Osteoblast (primary cell): ENCODE measurements at regions not wholly inside any gene's neighbourhood (a gene's known extent, or its start where the extent isn't known, plus 50 kb on each side); places are given as distances from the start of the nearest gene placed in this dataset.
A peak's percentile ranks its signal among the peaks of the same experiment; 100 is the strongest.

Experiments used
- DNase-seq: peaks from one replicate; pipeline ENCODE4 v3.0.0; 2011; ENCODE audit warnings: low spot score, mixed read lengths; ENCODE audit not compliant: insufficient read length; ENCODE audit errors: missing footprints
- H2AFZ ChIP-seq: 2 replicates; pipeline ENCODE4 v1.6.0; 2011; ENCODE audit warnings: mild to moderate bottlenecking, low read length
- H3K27ac ChIP-seq: 2 replicates; pipeline ENCODE4 v1.5.1; 2011; ENCODE audit warnings: mild to moderate bottlenecking, low read depth, low read length, moderate library complexity
- H3K27me3 ChIP-seq: 2 replicates; pipeline ENCODE4 v1.6.0; 2012; ENCODE audit warnings: mild to moderate bottlenecking, control low read depth, inconsistent platforms, low read length, moderate library complexity; ENCODE audit not compliant: insufficient read depth
- H3K36me3 ChIP-seq: 2 replicates; pipeline ENCODE4 v1.5.1; 2011; ENCODE audit warnings: mild to moderate bottlenecking, low read length, control low read depth, moderate library complexity; ENCODE audit not compliant: insufficient read depth
- H3K4me1 ChIP-seq: 2 replicates; pipeline ENCODE4 v1.5.1; 2011; ENCODE audit warnings: mild to moderate bottlenecking, low read length, control low read depth, moderate library complexity; ENCODE audit not compliant: insufficient read depth
- H3K4me2 ChIP-seq: 2 replicates; pipeline ENCODE4 v1.6.0; 2011; ENCODE audit warnings: mild to moderate bottlenecking, low read length; ENCODE audit not compliant: insufficient read depth
- H3K4me3 ChIP-seq: fragments of 200-600 bp; sonication (generic); 3 replicates; pipeline ENCODE4 v1.5.1; 2012; ENCODE audit warnings: mild to moderate bottlenecking, low read length, inconsistent platforms; ENCODE audit not compliant: insufficient read depth
- H3K79me2 ChIP-seq: 2 replicates; pipeline ENCODE4 v1.6.0; 2012; ENCODE audit warnings: mild to moderate bottlenecking, low read length, control low read depth, inconsistent platforms; ENCODE audit not compliant: insufficient read depth
- H3K9me3 ChIP-seq: 2 replicates; pipeline ENCODE4 v1.5.1; 2011; ENCODE audit warnings: low read depth, low read length, control low read depth
- H4K20me1 ChIP-seq: 2 replicates; pipeline ENCODE4 v1.6.0; 2012; ENCODE audit warnings: mild to moderate bottlenecking, low read length, control low read depth; ENCODE audit not compliant: insufficient read depth
- TF ChIP-seq, protein P1 (sequence below): IDR thresholded peaks from 2 replicates; pipeline ENCODE4 v1.5.1; 2011; ENCODE audit warnings: mild to moderate bottlenecking, low read depth, low read length, moderate library complexity; ENCODE audit errors: extremely low read depth

DNA sequence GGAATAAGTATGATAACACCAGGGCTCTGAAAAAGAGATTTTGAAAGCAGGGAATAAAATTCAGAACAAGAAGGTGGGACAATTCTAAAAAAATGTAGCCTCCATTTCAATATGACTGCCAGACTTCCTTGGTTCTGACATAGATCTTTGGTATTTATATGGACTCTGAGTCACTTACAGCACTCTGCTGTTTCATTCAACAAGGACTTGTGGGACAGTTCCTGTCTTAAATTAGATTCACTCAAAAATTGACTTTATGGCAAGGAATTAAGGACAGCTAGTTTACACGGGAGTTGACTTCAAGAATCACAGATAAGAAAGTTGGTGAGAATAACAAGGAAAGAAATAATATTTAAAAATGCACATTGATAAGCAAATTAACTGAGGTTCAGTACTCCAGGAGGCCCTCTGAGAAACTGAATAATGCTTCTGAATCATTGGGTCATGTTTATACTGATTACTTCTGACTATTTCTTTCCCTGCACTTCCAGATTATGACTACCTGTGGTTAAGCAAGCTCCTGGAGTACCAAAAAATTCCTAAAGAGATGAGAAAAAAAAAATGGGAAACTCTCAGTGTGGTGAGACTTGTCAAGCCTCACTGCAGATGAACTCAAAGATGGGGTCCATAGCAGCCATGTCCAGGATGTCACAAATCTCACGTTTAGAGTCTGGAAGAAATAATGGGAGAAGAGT is 828.3 kb upstream of the PIK3C3 start:
- Histone ChIP-seq H3K4me1 (peaks cover 11% of the 10 kb centered on the region), H3K27ac (peak overlapping the region; percentile 75), H2AFZ (no peak overlapping the region), H3K4me3 (peak overlapping the region; percentile 7), H3K4me2 (peak overlapping the region; percentile 45), H3K9me3 (no peaks in the 10 kb centered on the region), H3K27me3 (no peaks in the 10 kb centered on the region), H3K79me2 (no peaks in the 10 kb centered on the region), H3K36me3 (no peaks in the 10 kb centered on the region), H4K20me1 (no peaks in the 10 kb centered on the region)
- peak; percentile 1 for DNase-seq
- TF ChIP-seq, protein P1, sequence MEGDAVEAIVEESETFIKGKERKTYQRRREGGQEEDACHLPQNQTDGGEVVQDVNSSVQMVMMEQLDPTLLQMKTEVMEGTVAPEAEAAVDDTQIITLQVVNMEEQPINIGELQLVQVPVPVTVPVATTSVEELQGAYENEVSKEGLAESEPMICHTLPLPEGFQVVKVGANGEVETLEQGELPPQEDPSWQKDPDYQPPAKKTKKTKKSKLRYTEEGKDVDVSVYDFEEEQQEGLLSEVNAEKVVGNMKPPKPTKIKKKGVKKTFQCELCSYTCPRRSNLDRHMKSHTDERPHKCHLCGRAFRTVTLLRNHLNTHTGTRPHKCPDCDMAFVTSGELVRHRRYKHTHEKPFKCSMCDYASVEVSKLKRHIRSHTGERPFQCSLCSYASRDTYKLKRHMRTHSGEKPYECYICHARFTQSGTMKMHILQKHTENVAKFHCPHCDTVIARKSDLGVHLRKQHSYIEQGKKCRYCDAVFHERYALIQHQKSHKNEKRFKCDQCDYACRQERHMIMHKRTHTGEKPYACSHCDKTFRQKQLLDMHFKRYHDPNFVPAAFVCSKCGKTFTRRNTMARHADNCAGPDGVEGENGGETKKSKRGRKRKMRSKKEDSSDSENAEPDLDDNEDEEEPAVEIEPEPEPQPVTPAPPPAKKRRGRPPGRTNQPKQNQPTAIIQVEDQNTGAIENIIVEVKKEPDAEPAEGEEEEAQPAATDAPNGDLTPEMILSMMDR = no peak

DNA sequence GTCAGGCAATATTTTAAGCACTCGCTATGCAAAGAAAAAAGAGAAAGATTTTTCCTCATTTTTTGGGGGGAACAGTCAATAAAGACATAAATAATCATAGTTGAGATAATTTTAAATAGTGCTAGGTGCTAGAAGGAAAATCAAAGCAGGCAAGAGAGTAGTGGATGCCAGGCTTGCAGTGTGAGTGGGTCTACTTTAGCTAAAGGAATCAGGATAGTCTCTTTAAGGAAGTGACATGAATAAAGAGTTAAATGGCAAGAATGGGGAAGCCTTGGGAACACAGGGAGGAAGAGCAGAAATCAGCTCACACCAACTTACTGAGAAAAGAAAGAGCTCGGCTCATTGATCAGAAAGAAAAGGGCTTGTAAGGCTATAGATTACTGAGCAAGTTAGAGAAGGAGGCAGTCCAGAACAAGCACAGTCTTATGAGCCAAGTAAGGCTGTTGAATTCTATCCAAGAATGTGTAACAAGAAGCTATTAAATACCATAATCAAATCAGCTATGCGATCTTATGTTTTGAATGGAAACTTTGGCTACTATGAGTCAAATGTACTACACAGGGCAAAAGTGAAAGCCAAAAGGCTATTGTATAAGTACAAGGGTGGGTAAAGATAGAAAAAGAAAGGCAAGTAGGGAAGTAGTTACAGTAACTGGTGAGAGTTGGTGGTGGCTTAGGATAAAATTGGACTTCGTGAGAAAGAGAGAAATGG is 833.8 kb upstream of the PIK3C3 start:
- peak overlapping the region; percentile 14 for H3K4me2 ChIP-seq
- no peaks in the 10 kb centered on the region for H3K36me3 ChIP-seq
- no peak overlapping the region for H3K4me3 ChIP-seq
- H3K79me2 ChIP-seq = no peaks in the 10 kb centered on the region
- H3K27ac ChIP-seq = no peak overlapping the region
- H3K4me1 ChIP-seq = peaks cover 8% of the 10 kb centered on the region
- no peaks in the 10 kb centered on the region for H4K20me1 ChIP-seq
- H3K27me3 ChIP-seq = no peaks in the 10 kb centered on the region
- H3K9me3 ChIP-seq = no peaks in the 10 kb centered on the region
- DNase-seq = peak; percentile 26
- TF ChIP-seq, protein P1 = no peak
- H2AFZ ChIP-seq = no peak overlapping the region

DNA sequence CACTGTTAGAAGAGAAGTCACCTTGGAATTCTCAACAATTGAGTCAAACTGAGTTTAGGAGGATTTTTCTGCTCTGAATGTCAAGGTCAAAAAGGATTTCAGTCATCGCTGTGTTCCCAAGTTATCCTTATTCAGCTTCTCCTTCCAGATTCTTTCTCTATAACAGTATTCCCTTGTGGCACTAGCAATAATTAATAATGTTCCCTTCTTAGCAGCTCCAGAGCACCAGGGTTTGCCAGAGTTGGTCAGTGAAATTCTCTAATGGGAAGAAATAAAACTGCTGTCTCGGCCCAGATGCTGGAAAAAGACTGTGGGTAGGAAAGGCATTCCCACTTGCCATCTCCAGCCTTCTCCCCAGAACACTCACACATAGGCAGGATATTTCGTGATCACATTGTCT is 836.0 kb upstream of the PIK3C3 start:
- H3K79me2 ChIP-seq = no peaks in the 10 kb centered on the region
- H3K4me1 ChIP-seq = peaks cover 3% of the 10 kb centered on the region
- DNase-seq = no peak
- no peak overlapping the region for H3K4me3 ChIP-seq
- H3K9me3 ChIP-seq = no peaks in the 10 kb centered on the region
- no peaks in the 10 kb centered on the region for H3K36me3 ChIP-seq
- H2AFZ ChIP-seq = no peak overlapping the region
- H3K27me3 ChIP-seq = no peaks in the 10 kb centered on the region
- TF ChIP-seq, protein P1 = no peak
- no peak overlapping the region for H3K27ac ChIP-seq
- no peak overlapping the region for H3K4me2 ChIP-seq
- H4K20me1 ChIP-seq = no peaks in the 10 kb centered on the region

DNA sequence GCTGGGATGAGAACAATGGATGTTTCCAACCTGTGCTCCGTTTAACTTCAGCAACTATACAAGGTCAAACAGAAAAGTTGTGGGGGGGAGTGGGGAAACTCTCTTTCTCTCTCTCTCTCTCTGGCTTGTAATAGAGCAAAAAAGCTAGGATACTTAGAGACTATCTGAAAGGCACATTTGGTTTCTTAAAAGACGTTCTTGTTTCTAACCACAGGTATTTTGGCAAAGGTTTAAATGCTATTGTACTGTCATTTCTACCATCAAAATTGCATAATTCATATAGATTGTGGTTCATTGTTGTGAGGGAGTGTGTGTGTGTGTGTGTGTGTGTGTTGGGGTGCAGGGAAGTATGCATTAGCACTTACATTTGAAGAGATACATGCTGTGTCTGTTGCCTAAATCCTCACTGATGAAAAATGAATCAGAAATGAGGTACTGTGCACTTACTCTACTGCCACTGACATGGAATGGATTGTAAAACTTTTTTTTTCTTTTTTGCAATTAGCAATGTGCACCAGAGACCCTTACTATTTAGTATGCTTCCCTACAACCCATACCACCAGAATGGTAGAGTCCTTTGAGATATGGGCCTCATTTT is 841.0 kb upstream of the PIK3C3 start:
- H3K27me3 ChIP-seq = no peaks in the 10 kb centered on the region

More for the DNA sequence above, 841.0 kb upstream of the PIK3C3 start:
- no peaks in the 10 kb centered on the region for H4K20me1 ChIP-seq
- H3K4me2 ChIP-seq = no peak overlapping the region
- no peaks in the 10 kb centered on the region for H3K36me3 ChIP-seq
- H3K4me1 ChIP-seq = no peaks in the 10 kb centered on the region
- no peak overlapping the region for H3K27ac ChIP-seq
- TF ChIP-seq, protein P1 = no peak
- no peak for DNase-seq
- no peak overlapping the region for H3K4me3 ChIP-seq
- no peak overlapping the region for H2AFZ ChIP-seq
- peaks cover 5% of the 10 kb centered on the region for H3K9me3 ChIP-seq
- H3K79me2 ChIP-seq = no peaks in the 10 kb centered on the region
